Stimulated activated naive CD8-positive, alpha-beta T cell treated with anti-CD3 and anti-CD28 coated beads, Interleukin-15, amount 100 ng/mL, for 72 hours (primary cell): ENCODE measurements at regions not wholly inside any gene's neighbourhood (a gene's known extent, or its start where the extent isn't known, plus 50 kb on each side); places are given as distances from the start of the nearest gene placed in this dataset.

Source experiments
- ATAC-seq: fragments of 150-1000 bp; cut with Tn5 transposase; 2 replicates; pipeline ENCODE4 v1.10.0; 2021; ENCODE audit warnings: mild to moderate bottlenecking, moderate library complexity
- DNase-seq, 2 donors: peaks; one replicate each; pipeline ENCODE4 v3.0.0; 2021 to 2022
- H3K27ac Mint-ChIP-seq, 2 donors: one replicate each; pipeline ENCODE4 v1.8.0; 2022; ENCODE audit warnings: mild to moderate bottlenecking in 2 of 2, mixed read lengths in 2 of 2, moderate library complexity in 2 of 2
- H3K27me3 Mint-ChIP-seq: one replicate; pipeline ENCODE4 v1.8.0; 2022; ENCODE audit warnings: mixed read lengths
- H3K4me1 Mint-ChIP-seq: one replicate; pipeline ENCODE4 v1.8.0; 2022; ENCODE audit warnings: mild to moderate bottlenecking, mixed read lengths
- H3K4me3 Mint-ChIP-seq, 2 donors: one replicate each; pipeline ENCODE4 v1.8.0; 2022; ENCODE audit warnings: mild to moderate bottlenecking in 2 of 2, mixed read lengths in 2 of 2, moderate library complexity in 1 of 2
- H3K9me3 Mint-ChIP-seq, 2 donors: one replicate each; pipeline ENCODE4 v1.8.0; 2022; ENCODE audit warnings: mixed read lengths in 2 of 2

DNA sequence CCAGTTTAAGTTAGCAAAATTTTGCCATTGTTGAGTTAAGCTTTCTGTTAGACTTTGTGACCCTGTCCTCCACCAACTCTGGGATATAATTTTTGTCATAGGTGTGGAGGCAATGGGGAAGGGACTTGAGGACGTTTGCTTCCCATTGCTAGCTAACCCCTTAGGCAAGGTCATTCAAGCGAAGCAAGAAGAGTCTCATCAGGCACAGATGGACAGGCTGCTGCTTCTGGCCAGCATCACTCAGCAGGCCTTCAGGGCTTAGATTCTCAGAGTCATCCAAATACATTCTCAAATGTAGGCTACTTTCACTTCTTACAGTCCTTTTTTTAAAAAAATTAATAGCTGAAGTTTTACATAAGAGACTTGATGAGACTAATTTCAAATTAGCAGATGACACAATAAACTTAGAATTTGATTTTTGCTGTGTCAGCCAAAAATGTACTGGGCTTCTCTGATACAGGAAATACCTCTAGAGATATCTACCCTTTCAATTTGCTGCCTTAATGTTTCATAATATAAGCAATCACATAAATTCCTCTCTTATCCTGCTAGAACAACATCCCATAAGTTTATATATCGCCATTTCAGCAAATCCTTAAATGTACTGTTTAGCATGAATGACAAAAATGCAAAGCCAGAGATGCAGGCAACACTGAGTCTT is 875.2 kb downstream of the FLRT2 start:
- Mint-ChIP-seq H3K27ac (no peak overlapping the region), H3K4me3 (no peak overlapping the region), H3K27me3 (no peaks in the 10 kb centered on the region), H3K9me3 (no peaks in the 10 kb centered on the region), H3K4me1 (no peaks in the 10 kb centered on the region)
- no peak for ATAC-seq
- DNase-seq: no peak

DNA sequence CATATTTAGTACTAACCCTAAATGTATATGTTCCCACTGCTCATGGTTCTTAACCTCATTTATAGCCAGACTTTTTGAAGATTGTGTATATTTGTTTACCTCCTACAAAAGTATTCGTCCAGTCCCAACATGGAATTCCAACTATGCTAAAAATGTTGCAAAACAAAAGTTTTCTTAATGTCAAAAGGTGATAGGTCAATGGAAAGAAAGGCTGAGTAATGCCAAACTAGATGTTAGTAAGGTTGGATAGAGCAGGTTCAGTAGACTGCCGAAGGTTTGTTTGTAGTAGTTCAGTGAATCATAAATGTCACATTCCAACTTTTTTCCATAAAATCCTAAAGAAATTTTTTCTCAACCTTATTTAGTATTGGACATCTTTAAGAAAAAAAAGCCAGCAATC is 874.5 kb downstream of the FLRT2 start:
- Mint-ChIP-seq H3K27ac (no peak overlapping the region), H3K4me1 (no peaks in the 10 kb centered on the region), H3K4me3 (no peak overlapping the region), H3K9me3 (no peaks in the 10 kb centered on the region), H3K27me3 (no peaks in the 10 kb centered on the region)
- ATAC-seq (no peak), DNase-seq (no peak)

DNA sequence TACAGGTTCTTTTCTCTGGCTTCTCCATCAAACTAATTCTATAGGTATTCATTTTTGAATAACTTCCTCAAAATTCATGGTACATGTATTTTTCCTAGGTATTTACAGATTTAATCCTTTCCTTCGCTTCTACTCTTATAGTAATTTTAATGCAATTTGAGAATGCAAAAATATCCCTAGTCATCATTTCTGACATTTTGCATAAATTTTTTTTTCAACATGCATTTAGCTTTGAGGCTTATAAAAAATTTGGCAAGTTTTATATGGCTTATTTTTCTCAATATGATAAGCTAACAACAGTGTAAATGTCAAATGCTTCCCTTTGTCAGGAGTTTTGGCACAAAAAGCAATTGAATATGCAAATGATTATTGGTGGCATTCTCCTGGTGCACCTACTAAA is 872.6 kb downstream of the FLRT2 start:
- H3K27ac Mint-ChIP-seq: no peak overlapping the region
- no peaks in the 10 kb centered on the region for H3K9me3 Mint-ChIP-seq
- no peak for DNase-seq
- no peak overlapping the region for H3K4me3 Mint-ChIP-seq
- no peak for ATAC-seq
- H3K4me1 Mint-ChIP-seq: no peaks in the 10 kb centered on the region
- H3K27me3 Mint-ChIP-seq: no peaks in the 10 kb centered on the region

DNA sequence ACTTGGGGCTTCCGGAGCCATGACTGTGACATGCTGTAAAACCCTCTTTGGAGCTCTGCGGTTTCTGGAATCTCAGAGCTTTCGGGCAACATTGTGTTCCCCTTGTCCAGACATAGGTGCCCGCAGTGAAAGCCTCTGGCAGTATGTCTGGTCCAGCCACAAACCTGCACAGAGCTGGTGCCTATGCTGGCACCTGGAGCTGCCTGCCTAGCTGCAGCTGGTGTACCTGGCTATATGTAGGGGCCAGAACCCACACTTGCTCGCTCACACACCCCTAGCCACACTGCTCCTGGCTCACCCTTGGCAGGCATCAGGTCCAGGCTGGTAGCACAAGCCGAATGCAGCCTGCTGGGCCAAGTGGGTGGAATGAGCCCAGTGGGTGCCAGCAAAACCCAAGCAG is 861.1 kb downstream of the FLRT2 start:
- no peak for DNase-seq
- no peaks in the 10 kb centered on the region for H3K4me1 Mint-ChIP-seq
- H3K27me3 Mint-ChIP-seq: no peaks in the 10 kb centered on the region
- no peak for ATAC-seq
- no peak overlapping the region for H3K27ac Mint-ChIP-seq
- H3K9me3 Mint-ChIP-seq: no peaks in the 10 kb centered on the region
- H3K4me3 Mint-ChIP-seq: no peak overlapping the region

DNA sequence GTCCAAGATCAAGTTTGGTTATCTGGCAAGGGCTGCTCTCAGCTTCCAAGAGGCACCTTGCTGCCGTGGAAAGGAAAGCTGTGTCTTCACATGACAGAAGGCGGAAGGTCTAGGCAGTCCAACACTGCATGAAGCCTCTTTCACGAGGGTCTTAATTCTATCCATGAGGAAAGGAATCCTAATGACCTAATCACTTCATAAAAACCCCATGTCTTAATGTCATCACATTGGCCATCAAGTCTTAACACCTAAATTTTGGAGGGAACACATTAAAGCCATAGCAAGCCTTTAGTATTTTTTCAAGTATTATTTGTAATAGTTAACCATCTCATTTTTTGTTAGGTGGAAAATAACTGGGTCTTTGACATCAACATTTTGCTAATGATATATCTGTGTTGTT is 858.3 kb downstream of the FLRT2 start:
- Mint-ChIP-seq H3K4me1 (no peaks in the 10 kb centered on the region), H3K9me3 (no peaks in the 10 kb centered on the region), H3K4me3 (no peak overlapping the region), H3K27ac (no peak overlapping the region), H3K27me3 (no peaks in the 10 kb centered on the region)
- ATAC-seq (no peak), DNase-seq (no peak)

DNA sequence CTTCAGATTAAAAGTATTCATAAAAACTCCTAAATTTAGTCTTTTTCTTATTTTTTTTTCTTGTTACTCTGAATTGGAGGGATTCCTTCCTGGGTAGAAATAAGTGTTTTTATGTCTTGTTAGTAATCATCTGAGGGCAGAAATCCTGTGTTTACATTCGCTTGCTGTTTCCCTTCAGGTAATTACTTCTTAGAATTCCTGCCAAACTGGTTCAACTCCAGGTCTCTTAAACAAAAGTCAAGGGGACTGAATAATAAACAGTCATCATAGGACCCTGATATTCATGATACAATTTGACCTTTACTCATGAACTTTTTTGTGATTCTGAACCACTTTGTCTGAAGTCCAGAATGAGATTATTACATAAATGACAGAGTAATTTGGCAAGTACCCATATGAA is 843.9 kb downstream of the FLRT2 start:
- H3K4me1 Mint-ChIP-seq: no peaks in the 10 kb centered on the region
- ATAC-seq: no peak
- H3K27ac Mint-ChIP-seq: peak overlapping the region in 1 of 2 donors; percentile 9
- peaks cover 10 to 15% of the 10 kb centered on the region in 2 donors for H3K9me3 Mint-ChIP-seq
- DNase-seq: no peak
- no peak overlapping the region for H3K4me3 Mint-ChIP-seq
- no peaks in the 10 kb centered on the region for H3K27me3 Mint-ChIP-seq

DNA sequence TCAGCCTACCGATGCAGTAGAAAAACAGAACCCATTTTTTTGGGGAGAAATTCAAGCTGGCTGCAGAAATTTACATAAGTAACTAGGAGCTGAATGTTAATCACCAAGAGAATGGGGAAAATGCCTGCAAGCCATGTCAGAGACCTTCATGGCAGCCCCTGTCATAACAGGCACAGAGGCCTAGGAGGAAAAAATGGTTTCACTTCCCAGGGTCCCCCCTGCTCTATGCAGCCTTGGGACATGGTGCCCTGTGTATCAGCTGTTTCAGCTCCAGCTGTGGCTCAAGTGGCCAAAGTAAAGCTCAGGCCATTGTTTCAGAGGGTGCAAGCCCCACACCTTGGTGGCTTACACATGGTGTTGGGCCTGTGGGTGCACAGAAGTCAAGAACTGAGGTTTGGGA is 842.5 kb downstream of the FLRT2 start:
- DNase-seq (no peak), ATAC-seq (no peak)
- Mint-ChIP-seq H3K4me1 (no peaks in the 10 kb centered on the region), H3K4me3 (no peak overlapping the region), H3K9me3 (peaks cover 10 to 15% of the 10 kb centered on the region in 2 donors), H3K27me3 (no peaks in the 10 kb centered on the region), H3K27ac (no peak overlapping the region)

DNA sequence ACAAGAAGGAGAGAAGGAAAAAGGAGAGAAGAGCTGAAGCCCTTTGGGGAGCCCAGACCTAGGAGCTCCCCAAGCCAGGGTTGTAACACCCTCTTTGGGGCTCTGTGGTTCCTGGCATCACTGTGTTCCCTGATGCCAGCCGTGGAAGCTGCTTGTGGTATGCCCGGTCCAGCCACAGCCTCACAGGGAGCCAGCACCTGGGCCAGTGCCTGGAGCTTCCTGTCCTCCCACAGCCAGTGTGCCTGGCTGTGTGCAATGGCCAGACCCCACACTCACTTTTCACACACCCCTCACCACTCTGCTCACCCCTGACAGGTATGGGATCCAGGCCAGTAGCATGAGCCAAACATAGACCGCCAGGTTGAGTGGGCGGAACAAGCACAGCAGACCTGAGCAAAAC is 834.7 kb downstream of the FLRT2 start:
- ATAC-seq: no peak
- no peak overlapping the region for H3K4me3 Mint-ChIP-seq

DNA sequence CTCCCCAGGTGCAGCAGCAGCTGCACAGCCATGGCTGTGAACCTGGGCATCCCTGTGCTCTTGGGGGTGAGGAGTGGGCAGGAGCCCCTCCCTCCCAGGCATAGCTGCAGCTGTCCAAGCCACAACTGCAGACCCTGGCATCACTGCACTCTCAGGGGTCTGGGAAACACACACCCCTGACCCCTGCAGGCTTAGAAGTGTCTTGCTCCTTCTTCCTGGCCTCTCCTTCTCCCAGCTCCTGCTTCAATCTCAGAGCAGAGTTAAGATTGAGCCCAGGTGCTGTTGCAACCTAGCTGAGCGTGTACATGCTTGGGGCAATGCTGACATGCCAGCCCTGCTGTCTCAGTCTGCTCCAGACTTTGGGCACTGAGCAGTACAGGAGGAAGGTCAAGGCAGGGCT is 833.6 kb downstream of the FLRT2 start:
- H3K4me3 Mint-ChIP-seq: no peak overlapping the region
- H3K27me3 Mint-ChIP-seq: no peaks in the 10 kb centered on the region
- H3K27ac Mint-ChIP-seq: no peak overlapping the region
- ATAC-seq (no peak), DNase-seq (no peak)
- H3K9me3 Mint-ChIP-seq: peaks cover 0 to 7% of the 10 kb centered on the region in 2 donors
- H3K4me1 Mint-ChIP-seq: no peaks in the 10 kb centered on the region

More for the DNA sequence above, 834.7 kb downstream of the FLRT2 start:
- no peaks in the 10 kb centered on the region for H3K4me1 Mint-ChIP-seq
- DNase-seq: no peak
- peaks cover 0 to 7% of the 10 kb centered on the region in 2 donors for H3K9me3 Mint-ChIP-seq
- H3K27me3 Mint-ChIP-seq: no peaks in the 10 kb centered on the region
- H3K27ac Mint-ChIP-seq: no peak overlapping the region

DNA sequence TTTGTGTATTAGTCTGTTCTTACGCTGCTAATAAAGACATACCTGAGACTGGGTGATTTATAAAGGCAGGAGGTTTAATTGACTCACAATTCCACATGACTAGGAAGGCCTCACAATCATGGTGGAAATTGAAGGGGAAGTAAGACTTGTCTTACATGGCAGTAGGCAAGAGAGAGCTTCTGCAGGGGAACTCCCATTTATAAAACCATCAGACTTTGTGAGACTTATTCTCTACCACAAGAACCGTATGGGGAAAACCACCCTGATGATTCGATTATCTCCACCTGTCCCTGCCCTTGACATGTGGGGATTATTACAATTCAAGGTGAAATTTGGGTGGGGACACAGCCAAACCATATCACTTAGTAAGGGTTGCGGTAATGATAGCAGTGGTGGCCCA is 833.1 kb downstream of the FLRT2 start:
- Mint-ChIP-seq H3K4me3 (no peak overlapping the region), H3K27ac (no peak overlapping the region), H3K4me1 (no peaks in the 10 kb centered on the region), H3K9me3 (peaks cover 0 to 7% of the 10 kb centered on the region in 2 donors), H3K27me3 (no peaks in the 10 kb centered on the region)
- DNase-seq (no peak), ATAC-seq (no peak)

DNA sequence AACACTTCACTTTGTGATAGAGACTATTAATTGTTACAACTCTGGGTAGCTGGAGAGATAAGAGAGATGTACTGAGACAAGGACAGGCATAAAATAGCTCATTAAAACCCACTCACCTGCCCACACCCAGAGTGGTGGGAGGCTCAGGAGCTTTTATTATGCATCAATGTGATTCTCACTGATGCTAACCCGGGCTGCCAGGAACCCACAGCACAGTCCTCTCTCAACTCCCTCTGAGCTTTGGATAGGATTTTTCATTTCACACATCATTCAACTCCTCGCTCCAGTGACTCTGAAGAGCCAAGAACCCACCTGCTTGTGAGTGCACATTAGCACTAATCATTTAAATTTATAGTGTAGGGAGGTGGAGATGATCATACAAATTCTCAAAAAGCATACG is 827.9 kb downstream of the FLRT2 start:
- Mint-ChIP-seq H3K9me3 (no peaks in the 10 kb centered on the region), H3K27ac (no peak overlapping the region), H3K4me3 (no peak overlapping the region), H3K27me3 (no peaks in the 10 kb centered on the region), H3K4me1 (no peaks in the 10 kb centered on the region)
- ATAC-seq (no peak), DNase-seq (no peak)

DNA sequence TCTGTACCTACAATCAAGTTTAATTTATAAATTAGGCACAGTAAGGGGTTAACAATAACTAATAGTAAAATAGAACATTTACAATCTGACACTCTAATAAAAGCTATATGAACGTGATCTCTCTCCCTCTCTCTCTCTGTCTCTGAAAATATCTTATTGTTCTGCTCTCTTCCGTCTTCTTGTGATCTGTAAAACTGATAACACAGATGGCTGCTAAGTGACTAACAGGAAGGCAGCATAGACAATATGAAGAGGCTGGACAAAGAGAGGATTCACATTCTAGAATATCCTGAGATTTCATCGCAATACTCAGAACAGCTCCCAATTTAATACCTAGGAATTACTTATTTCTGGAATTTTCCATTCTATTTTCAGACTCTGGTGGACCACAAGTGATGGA is 827.2 kb downstream of the FLRT2 start:
- ATAC-seq (no peak), DNase-seq (no peak)
- H3K27me3 Mint-ChIP-seq: no peaks in the 10 kb centered on the region
- peaks cover 0 to 5% of the 10 kb centered on the region in 2 donors for H3K9me3 Mint-ChIP-seq
- no peak overlapping the region for H3K4me3 Mint-ChIP-seq
- no peaks in the 10 kb centered on the region for H3K4me1 Mint-ChIP-seq
- no peak overlapping the region for H3K27ac Mint-ChIP-seq

DNA sequence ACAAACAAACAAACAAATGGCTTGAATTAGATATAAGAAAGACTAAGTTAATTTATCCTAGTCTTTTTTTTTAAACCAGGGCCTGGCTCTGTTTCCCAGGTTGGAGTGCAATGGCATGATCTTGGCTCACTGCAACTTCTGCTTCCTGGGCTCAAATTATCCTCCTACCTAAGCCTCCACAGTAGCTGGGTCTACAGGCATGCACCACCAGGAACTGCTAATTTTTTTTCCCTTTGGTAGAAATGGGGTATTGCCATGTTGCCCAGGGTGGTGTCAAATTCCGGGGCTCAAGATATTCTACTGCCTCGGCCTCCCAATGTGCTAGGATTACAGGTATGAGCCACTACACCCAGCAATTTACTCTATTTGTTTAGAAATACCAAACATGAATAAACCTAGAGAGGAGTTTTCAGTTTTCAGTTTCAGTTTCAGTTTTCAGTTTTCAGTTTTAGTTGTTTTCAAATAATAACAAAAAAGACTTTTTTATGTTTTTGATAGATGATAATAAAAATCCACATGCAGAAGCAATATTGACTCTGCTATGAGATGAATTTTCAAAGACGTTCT is 817.0 kb downstream of the FLRT2 start:
- no peaks in the 10 kb centered on the region for H3K27me3 Mint-ChIP-seq
- H3K4me3 Mint-ChIP-seq: no peak overlapping the region
- peaks cover 5% of the 10 kb centered on the region for H3K4me1 Mint-ChIP-seq
- ATAC-seq (no peak), DNase-seq (no peak)
- no peak overlapping the region for H3K27ac Mint-ChIP-seq
- peaks cover 0 to under 1% of the 10 kb centered on the region in 2 donors for H3K9me3 Mint-ChIP-seq

DNA sequence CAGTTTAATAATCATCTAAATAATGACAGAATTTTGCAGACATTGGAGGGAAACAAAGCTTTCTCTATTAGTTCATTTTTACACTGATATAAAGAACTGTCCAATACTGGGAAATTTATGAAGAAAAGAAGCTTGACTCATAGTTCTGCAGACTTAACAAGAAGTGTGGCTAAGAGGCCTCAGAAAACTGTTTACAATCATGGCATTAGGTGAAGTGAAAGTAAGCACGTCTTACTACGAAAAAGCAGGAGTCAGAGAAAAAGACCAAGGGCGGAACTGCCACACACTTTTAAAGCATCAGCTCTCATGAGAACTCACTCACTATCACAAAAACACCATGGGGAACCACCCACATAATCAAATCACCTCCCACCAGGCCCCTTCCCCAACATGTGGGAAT is 804.4 kb downstream of the FLRT2 start:
- Mint-ChIP-seq H3K4me1 (no peaks in the 10 kb centered on the region), H3K9me3 (peaks cover 0 to 6% of the 10 kb centered on the region in 2 donors), H3K27me3 (no peaks in the 10 kb centered on the region), H3K4me3 (no peak overlapping the region), H3K27ac (no peak overlapping the region)
- ATAC-seq (no peak), DNase-seq (no peak)

DNA sequence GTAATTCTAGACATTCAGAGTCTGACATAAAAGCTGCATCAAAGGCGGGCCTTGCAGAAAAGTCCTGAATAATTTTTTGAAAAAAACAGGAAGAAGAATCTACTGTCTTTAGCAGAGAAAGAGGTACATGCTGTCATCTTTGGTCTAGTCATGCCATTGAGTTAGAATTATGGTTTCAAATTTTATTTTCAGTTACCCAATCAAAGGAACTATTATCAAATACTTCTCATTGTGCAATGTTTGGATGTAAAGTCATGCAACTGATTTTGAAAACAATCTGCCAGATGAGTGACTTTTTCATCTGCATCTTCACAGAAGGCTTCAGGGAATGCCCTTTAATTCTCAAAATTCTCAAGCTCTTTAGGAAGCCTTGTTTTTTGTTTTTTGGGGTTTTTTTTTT is 803.5 kb downstream of the FLRT2 start:
- H3K27me3 Mint-ChIP-seq: no peaks in the 10 kb centered on the region
- H3K27ac Mint-ChIP-seq: no peak overlapping the region
- no peak for ATAC-seq
- no peaks in the 10 kb centered on the region for H3K4me1 Mint-ChIP-seq
- no peak for DNase-seq
- H3K9me3 Mint-ChIP-seq: peaks cover 0 to 2% of the 10 kb centered on the region in 2 donors
- H3K4me3 Mint-ChIP-seq: no peak overlapping the region

DNA sequence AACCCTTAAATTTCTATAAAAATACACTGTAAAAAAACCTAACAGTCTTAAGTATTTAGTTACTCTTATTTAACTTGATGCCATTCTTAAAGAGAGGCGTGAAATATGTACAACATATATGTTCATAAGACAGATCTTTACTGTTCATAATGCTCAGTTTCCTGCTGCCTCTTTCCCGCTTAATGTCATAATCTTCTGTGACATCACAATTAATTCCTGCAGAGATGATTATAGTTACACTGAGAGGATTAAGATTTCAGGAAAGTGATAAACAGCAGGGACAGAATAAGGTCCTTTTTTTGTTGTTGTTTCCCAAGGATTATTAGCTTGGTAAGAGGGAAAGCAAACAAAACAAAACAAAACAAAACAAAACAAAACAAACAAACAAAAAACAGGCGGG is 801.4 kb downstream of the FLRT2 start:
- Mint-ChIP-seq H3K27me3 (no peaks in the 10 kb centered on the region), H3K9me3 (no peaks in the 10 kb centered on the region), H3K27ac (no peak overlapping the region), H3K4me1 (no peaks in the 10 kb centered on the region), H3K4me3 (no peak overlapping the region)
- no peak for ATAC-seq
- DNase-seq: no peak

DNA sequence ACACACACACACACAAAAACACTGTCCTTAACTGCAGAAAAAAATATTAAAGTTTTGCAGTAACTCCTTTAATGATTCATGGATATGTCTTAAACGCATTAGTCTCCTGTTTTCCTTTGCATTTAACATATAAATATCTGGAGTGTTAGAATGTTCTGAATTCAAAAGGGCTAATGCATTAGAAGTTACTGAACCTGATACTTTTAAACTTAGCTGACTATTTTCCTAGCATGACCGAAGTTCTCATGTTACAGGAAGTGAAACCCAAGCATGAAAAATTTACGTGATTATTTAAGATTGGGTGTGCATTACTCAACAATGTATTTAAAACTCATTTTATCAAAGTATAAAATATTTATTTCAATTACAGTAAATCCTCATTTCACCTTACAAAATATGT is 791.2 kb downstream of the FLRT2 start:
- Mint-ChIP-seq H3K4me1 (no peaks in the 10 kb centered on the region), H3K9me3 (peaks cover 4 to 16% of the 10 kb centered on the region in 2 donors), H3K4me3 (no peak overlapping the region), H3K27ac (no peak overlapping the region), H3K27me3 (no peaks in the 10 kb centered on the region)
- ATAC-seq (no peak), DNase-seq (no peak)
